ENCODE measurements at regions not wholly inside any gene's neighbourhood (a gene's known extent, or its start where the extent isn't known, plus 50 kb on each side); places are given as distances from the start of the nearest gene placed in this dataset.

- DNase-seq (ENCODE audit: extremely low spot score) = no peak
- TF ChIP-seq, protein P1, sequence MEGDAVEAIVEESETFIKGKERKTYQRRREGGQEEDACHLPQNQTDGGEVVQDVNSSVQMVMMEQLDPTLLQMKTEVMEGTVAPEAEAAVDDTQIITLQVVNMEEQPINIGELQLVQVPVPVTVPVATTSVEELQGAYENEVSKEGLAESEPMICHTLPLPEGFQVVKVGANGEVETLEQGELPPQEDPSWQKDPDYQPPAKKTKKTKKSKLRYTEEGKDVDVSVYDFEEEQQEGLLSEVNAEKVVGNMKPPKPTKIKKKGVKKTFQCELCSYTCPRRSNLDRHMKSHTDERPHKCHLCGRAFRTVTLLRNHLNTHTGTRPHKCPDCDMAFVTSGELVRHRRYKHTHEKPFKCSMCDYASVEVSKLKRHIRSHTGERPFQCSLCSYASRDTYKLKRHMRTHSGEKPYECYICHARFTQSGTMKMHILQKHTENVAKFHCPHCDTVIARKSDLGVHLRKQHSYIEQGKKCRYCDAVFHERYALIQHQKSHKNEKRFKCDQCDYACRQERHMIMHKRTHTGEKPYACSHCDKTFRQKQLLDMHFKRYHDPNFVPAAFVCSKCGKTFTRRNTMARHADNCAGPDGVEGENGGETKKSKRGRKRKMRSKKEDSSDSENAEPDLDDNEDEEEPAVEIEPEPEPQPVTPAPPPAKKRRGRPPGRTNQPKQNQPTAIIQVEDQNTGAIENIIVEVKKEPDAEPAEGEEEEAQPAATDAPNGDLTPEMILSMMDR (IDR thresholded peaks at IDR 0.05; ENCODE audit: control extremely low read depth, extremely low read depth, low read depth, missing control alignments) = no peak
- CTCF ChIA-PET = no interaction called here
These were observed 54.4 kb upstream of the ESX1 start for GRCh38 chrX:104309169-104309568.

GRCh38 chrX:104307341-104307740, 52.6 kb upstream of the ESX1 start:
- POLR2A ChIA-PET = no interaction called here
- CTCF ChIA-PET = no interaction called here
- DNase-seq (ENCODE audit: extremely low spot score) = no peak
- TF ChIP-seq, protein P1 (IDR thresholded peaks at IDR 0.05; ENCODE audit: control extremely low read depth, extremely low read depth, low read depth, missing control alignments) = no peak

More at GRCh38 chrX:104309169-104309568, 54.4 kb upstream of the ESX1 start:
- POLR2A ChIA-PET = no interaction called here

DNA sequence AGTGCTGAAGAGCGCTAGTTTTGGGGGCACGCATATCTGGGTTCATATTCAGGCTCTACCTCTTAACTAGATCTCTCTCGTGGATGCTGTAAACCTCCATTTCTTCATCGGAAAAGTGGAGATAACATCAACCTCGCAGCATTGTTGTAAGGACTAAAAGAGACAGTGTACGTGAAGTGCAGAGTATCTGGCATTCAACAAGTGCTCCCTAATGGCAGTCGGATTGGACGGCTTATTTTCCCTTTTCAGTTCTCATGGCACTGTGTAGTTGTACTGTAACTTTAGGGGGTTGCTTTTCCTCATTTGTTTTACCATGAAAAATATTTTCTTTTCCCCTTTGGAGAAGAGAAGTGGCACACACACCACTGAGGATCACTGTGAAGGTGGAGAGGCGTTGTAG, 51.4 kb upstream of the ESX1 start:
- TF ChIP-seq, protein P1 (IDR thresholded peaks at IDR 0.05; ENCODE audit: control extremely low read depth, extremely low read depth, low read depth, missing control alignments) = no peak
- no peak for DNase-seq (ENCODE audit: extremely low spot score)
- POLR2A ChIA-PET = no interaction called here
- CTCF ChIA-PET = no interaction called here

Measured in GM10248 (cell line).